ENCODE measurements at regions not wholly inside any gene's neighbourhood (a gene's known extent, or its start where the extent isn't known, plus 50 kb on each side); places are given as distances from the start of the nearest gene placed in this dataset.

- TF ChIP-seq TAF1 (IDR thresholded peaks at IDR 0.05; ENCODE audit: borderline replicate concordance, low read depth, low read length) (no peak), POLR2AphosphoS5 (IDR thresholded peaks at IDR 0.05; ENCODE audit: low read depth, low read length) (no peak)
Observed at GRCh38 chr3:70823622-70824021, 511.2 kb upstream of the MDFIC2 start.
